ENCODE measurements at regions not wholly inside any gene's neighbourhood (a gene's known extent, or its start where the extent isn't known, plus 50 kb on each side); places are given as distances from the start of the nearest gene placed in this dataset.
A peak's percentile ranks its signal among the peaks of the same experiment; 100 is the strongest.
"Not testable (repeated sequence)": the region's sequence is repeated elsewhere in the genome, so short reads cannot be mapped to it uniquely, and the experiment has no call there.

- intact Hi-C loops (cut with DNase I) = no loop called here
- TF ChIP-seq CTCF (IDR thresholded peaks at IDR 0.05) = no peak
- TF ChIP-seq POLR2A (IDR thresholded peaks at IDR 0.05) = no peak
- Histone ChIP-seq H3K36me3 (no peaks in the 10 kb centered on the region), H3K9me3 (no peaks in the 10 kb centered on the region), H3K4me1 (no peaks in the 10 kb centered on the region), H3K27me3 (no peaks in the 10 kb centered on the region), H3K4me3 (replicated peaks in 1 of 3) (no peak overlapping the region), H3K27ac (no peak overlapping the region)
- no peak for DNase-seq
- WGBS, 2 donors = 82 to 87% methylated on average over 15 to 17 of the region's 17 CpGs
Measured at GRCh38 chr20:59482351-59483187, 121.8 kb upstream of the PHACTR3 start.

GRCh38 chr20:59483481-59483880 lies 120.9 kb upstream of the PHACTR3 start:
- TF ChIP-seq POLR2A (IDR thresholded peaks at IDR 0.05) (no peak), CTCF (IDR thresholded peaks at IDR 0.05) (no peak)
- no peak for DNase-seq
- no peaks in the 10 kb centered on the region for H3K4me1 ChIP-seq
- no peaks in the 10 kb centered on the region for H3K36me3 ChIP-seq
- H3K27ac ChIP-seq = no peak overlapping the region
- H3K27me3 ChIP-seq = no peaks in the 10 kb centered on the region
- no peak overlapping the region for H3K4me3 ChIP-seq (replicated peaks in 1 of 3)
- H3K9me3 ChIP-seq = no peaks in the 10 kb centered on the region
- WGBS, 2 donors = 69 to 74% methylated on average over 5 of the region's 5 CpGs
- intact Hi-C loops (cut with DNase I) = no loop called here

GRCh38 chr20:59484228-59484627 lies 120.1 kb upstream of the PHACTR3 start:
- 80% methylated on average over 6 of the region's 6 CpGs for WGBS, 2 donors

GRCh38 chr20:59485576-59486454 lies 118.5 kb upstream of the PHACTR3 start:
- H3K9me3 ChIP-seq = no peaks in the 10 kb centered on the region
- WGBS, 2 donors = 94 to 96% methylated on average over 8 of the region's 8 CpGs
- H3K4me3 ChIP-seq (replicated peaks in 1 of 3) = no peak overlapping the region
- no peak for DNase-seq
- no peak for TF ChIP-seq CTCF (IDR thresholded peaks at IDR 0.05)
- no peak for TF ChIP-seq POLR2A (IDR thresholded peaks at IDR 0.05)
- H3K27me3 ChIP-seq = no peaks in the 10 kb centered on the region
- H3K4me1 ChIP-seq = no peaks in the 10 kb centered on the region
- no peak overlapping the region for H3K27ac ChIP-seq
- intact Hi-C loops (cut with DNase I) = no loop called here
- no peaks in the 10 kb centered on the region for H3K36me3 ChIP-seq

More at GRCh38 chr20:59484228-59484627, 120.1 kb upstream of the PHACTR3 start:
- TF ChIP-seq POLR2A (IDR thresholded peaks at IDR 0.05) = no peak
- no peak for TF ChIP-seq CTCF (IDR thresholded peaks at IDR 0.05)
- no peak overlapping the region for H3K27ac ChIP-seq
- H3K4me1 ChIP-seq = no peaks in the 10 kb centered on the region
- intact Hi-C loops (cut with DNase I) = no loop called here
- no peaks in the 10 kb centered on the region for H3K9me3 ChIP-seq
- H3K4me3 ChIP-seq (replicated peaks in 1 of 3) = no peak overlapping the region
- no peak for DNase-seq
- no peaks in the 10 kb centered on the region for H3K36me3 ChIP-seq
- no peaks in the 10 kb centered on the region for H3K27me3 ChIP-seq

GRCh38 chr20:59488459-59488858 lies 115.9 kb upstream of the PHACTR3 start:
- H3K9me3 ChIP-seq; H3K4me1 ChIP-seq; H3K27me3 ChIP-seq; H3K36me3 ChIP-seq; H3K4me3 ChIP-seq (replicated peaks in 1 of 3); H3K27ac ChIP-seq; intact Hi-C loops (cut with DNase I); DNase-seq: not testable (repeated sequence)
- 60 to 73% methylated on average over 5 to 6 of the region's 6 CpGs for WGBS, 2 donors

- peak; percentile 12 to 36 for DNase-seq
- 73 to 76% methylated on average over 17 to 18 of the region's 18 CpGs for WGBS, 2 donors
- H3K4me1 ChIP-seq; H3K27ac ChIP-seq; intact Hi-C loops (cut with DNase I); H3K36me3 ChIP-seq; H3K4me3 ChIP-seq (replicated peaks in 1 of 3); H3K9me3 ChIP-seq; H3K27me3 ChIP-seq: not testable (repeated sequence)
Measured at GRCh38 chr20:59490196-59491004, 113.9 kb upstream of the PHACTR3 start.

All from thyroid gland (tissue), 4 donors.